SK-N-SH (cell line): ENCODE measurements at regions not wholly inside any gene's neighbourhood (a gene's known extent, or its start where the extent isn't known, plus 50 kb on each side); places are given as distances from the start of the nearest gene placed in this dataset.
A peak's percentile ranks its signal among the peaks of the same experiment; 100 is the strongest.

Experiments used
- CTCF ChIA-PET: fragments of 300-600, 350-600 bp; formaldehyde crosslinking; extraction: SDS; loops from one replicate; lab custom pipeline; 2021; lab: Yijun Ruan, JAX
- POLR2A ChIA-PET: fragments of 350-600 bp; sonication (Branson Sonifier 250); formaldehyde crosslinking; extraction: SDS; loops from one replicate; lab custom pipeline; 2020; ENCODE audit warnings: antibody characterized with exemption, inconsistent platforms; lab: Yijun Ruan, JAX
- DNase-seq: peaks from one replicate; pipeline ENCODE4 v3.0.0; 2012
- H2AFZ ChIP-seq: fragments of 200-600 bp; sonication (generic); 2 replicates; pipeline ENCODE4 v1.8.1; 2016; ENCODE audit warnings: antibody characterized with exemption, mild to moderate bottlenecking, low read depth
- H3F3A ChIP-seq: fragments of 200-600 bp; sonication (generic); replicated peaks from 2 replicates; pipeline ENCODE3; 2016; ENCODE audit warnings: antibody characterized with exemption, mild to moderate bottlenecking; ENCODE audit not compliant: insufficient read depth
- H3K27ac ChIP-seq, 2 experiments: fragments of 200-500 bp in 1 of 2; fragments of 200-600 bp in 1 of 2; sonication (Bioruptor generic) in 1 of 2; sonication (generic), shearing (Covaris generic) in 1 of 2; 2 replicates each; pipeline versions ENCODE4 v1.5.1 to v1.6.1; 2014 to 2016; ENCODE audit warnings: low read depth in 2 of 2, inconsistent platforms in 1 of 2, low read length in 1 of 2, mild to moderate bottlenecking in 1 of 2, mixed read lengths in 1 of 2
- H3K27me3 ChIP-seq: fragments of 200-600 bp; sonication (generic), shearing (Covaris generic); 2 replicates; pipeline ENCODE4 v1.6.1; 2016; ENCODE audit warnings: mixed run types; ENCODE audit not compliant: insufficient read depth
- H3K36me3 ChIP-seq, 2 experiments: fragments of 200-500 bp in 1 of 2; fragments of 200-600 bp in 1 of 2; sonication (Bioruptor generic) in 1 of 2; sonication (generic) in 1 of 2; replicated peaks in 1 of 2; 2 replicates each; pipeline versions ENCODE3 to v1.5.1; 2014 to 2016; ENCODE audit warnings: low read length in 1 of 2, mild to moderate bottlenecking in 1 of 2; ENCODE audit not compliant: insufficient read depth in 2 of 2, control insufficient read depth in 1 of 2
- H3K4me1 ChIP-seq, 2 experiments: fragments of 200-500 bp in 1 of 2; fragments of 200-600 bp in 1 of 2; sonication (Bioruptor generic) in 1 of 2; sonication (generic), shearing (Covaris generic) in 1 of 2; 2 replicates each; pipeline versions ENCODE4 v1.5.1 to v1.6.1; 2014 to 2016; ENCODE audit warnings: low read depth in 1 of 2, low read length in 1 of 2, mixed run types in 1 of 2; ENCODE audit not compliant: insufficient read depth in 2 of 2, control insufficient read depth in 1 of 2
- H3K4me2 ChIP-seq: fragments of 200-600 bp; sonication (generic), shearing (Covaris generic); 2 replicates; pipeline ENCODE4 v1.6.1; 2017; ENCODE audit warnings: mixed run types
- H3K4me3 ChIP-seq, 2 experiments: fragments of 200-500 bp in 1 of 2; fragments of 200-600 bp in 1 of 2; sonication (Bioruptor generic) in 1 of 2; sonication (generic), shearing (Covaris generic) in 1 of 2; 2 replicates each; pipeline versions ENCODE4 v1.5.1 to v1.8.1; 2014 to 2016; ENCODE audit warnings: low read depth in 2 of 2, inconsistent platforms in 1 of 2, low read length in 1 of 2, mild to moderate bottlenecking in 1 of 2, mixed read lengths in 1 of 2, moderate library complexity in 1 of 2
- H3K79me2 ChIP-seq: fragments of 200-600 bp; sonication (generic); 2 replicates; pipeline ENCODE4 v1.8.1; 2017; ENCODE audit warnings: mild to moderate bottlenecking; ENCODE audit not compliant: insufficient read depth
- H3K9ac ChIP-seq: fragments of 200-600 bp; sonication (generic); 2 replicates; pipeline ENCODE4 v1.6.1; 2017; ENCODE audit warnings: mixed run types
- H3K9me2 ChIP-seq: fragments of 200-600 bp; sonication (generic); 2 replicates; pipeline ENCODE4 v1.6.1; 2017; ENCODE audit warnings: mixed run types
- H3K9me3 ChIP-seq: fragments of 200-600 bp; sonication (generic); 2 replicates; pipeline ENCODE4 v1.6.1; 2017; ENCODE audit warnings: mixed run types, mild to moderate bottlenecking, moderate library complexity
- H4K20me1 ChIP-seq: fragments of 200-600 bp; sonication (generic); 2 replicates; pipeline ENCODE4 v1.6.1; 2017; ENCODE audit warnings: mild to moderate bottlenecking, mixed run types; ENCODE audit not compliant: insufficient read depth
- ELF1 ChIP-seq: IDR thresholded peaks from 2 replicates; pipeline ENCODE4 v1.4.0; 2012
- EZH2phosphoT487 ChIP-seq: fragments of 200-600 bp; sonication (generic); IDR thresholded peaks from 2 replicates; pipeline ENCODE4 v1.6.1; 2017; ENCODE audit warnings: low read depth, mixed run types, mild to moderate bottlenecking, antibody characterized with exemption, moderate library complexity, borderline replicate concordance
- FOXJ3 ChIP-seq: sonication (generic); formaldehyde crosslinking; IDR thresholded peaks from 2 replicates; pipeline ENCODE4 v1.5.1; 2020; ENCODE audit warnings: mild to moderate bottlenecking, missing genetic modification reagents
- FOXM1 ChIP-seq: IDR thresholded peaks from 2 replicates; pipeline ENCODE4 v1.4.0; 2012; ENCODE audit warnings: low read depth, mild to moderate bottlenecking
- GATA2 ChIP-seq: sonication (generic); formaldehyde crosslinking; IDR thresholded peaks from 2 replicates; pipeline ENCODE4 v1.5.0; 2020; ENCODE audit warnings: mild to moderate bottlenecking, missing genetic modification reagents
- IRF3 ChIP-seq: fragments of 150-350 bp; IDR thresholded peaks from 2 replicates; pipeline ENCODE4 v1.6.1; 2016; ENCODE audit warnings: mild to moderate bottlenecking, low read depth, low read length
- MAX ChIP-seq: IDR thresholded peaks from 2 replicates; pipeline ENCODE4 v1.4.0; 2012; ENCODE audit warnings: low read depth
- MXI1 ChIP-seq: IDR thresholded peaks from 2 replicates; pipeline ENCODE4 v1.6.1; 2012; ENCODE audit warnings: mild to moderate bottlenecking, low read depth, low read length, improper control_type of control experiment
- NFIC ChIP-seq: IDR thresholded peaks from 2 replicates; pipeline ENCODE4 v1.4.0; 2012; ENCODE audit warnings: borderline replicate concordance
- NRF1 ChIP-seq: IDR thresholded peaks from 2 replicates; pipeline ENCODE4 v1.6.1; 2012; ENCODE audit warnings: low read depth, mild to moderate bottlenecking, low read length
- PBX3 ChIP-seq: IDR thresholded peaks from 2 replicates; pipeline ENCODE4; 2012
- RFX5 ChIP-seq: IDR thresholded peaks from 2 replicates; pipeline ENCODE4 v1.6.1; 2012; ENCODE audit warnings: mild to moderate bottlenecking, improper control_type of control experiment, low read length
- SIN3A ChIP-seq: IDR thresholded peaks from 2 replicates; pipeline ENCODE4 v1.6.1; 2012; ENCODE audit warnings: low read depth, mild to moderate bottlenecking, low read length, moderate library complexity, borderline replicate concordance
- SMC3 ChIP-seq: IDR thresholded peaks from 2 replicates; pipeline ENCODE4 v1.6.1; 2012; ENCODE audit warnings: low read depth, low read length, improper control_type of control experiment
- TCF12 ChIP-seq: IDR thresholded peaks from 2 replicates; pipeline ENCODE4 v1.4.0; 2012
- TEAD4 ChIP-seq: IDR thresholded peaks from 2 replicates; pipeline ENCODE4 v1.4.0; 2012; ENCODE audit warnings: mild to moderate bottlenecking, borderline replicate concordance; ENCODE audit not compliant: insufficient read depth
- USF1 ChIP-seq: IDR thresholded peaks from 2 replicates; pipeline ENCODE4 v1.4.0; 2012; ENCODE audit warnings: low read depth, borderline replicate concordance
- YY1 ChIP-seq: IDR thresholded peaks from 2 replicates; pipeline ENCODE4 v1.4.0; 2012; ENCODE audit warnings: low read depth, mild to moderate bottlenecking
- ZBTB33 ChIP-seq: IDR thresholded peaks from 2 replicates; pipeline ENCODE4 v1.4.0; 2012; ENCODE audit warnings: low read depth, borderline replicate concordance
- WGBS: methylation state at CpG from one replicate; pipeline ENCODE4 v1.1.6; 2017; ENCODE audit warnings: low lambda C conversion rate; 5-methylcytosine and 5-hydroxymethylcytosine counted together

- Histone ChIP-seq H3K9me2 (no peaks in the 10 kb centered on the region), H3K79me2 (no peaks in the 10 kb centered on the region), H3K9ac (no peak overlapping the region), H3K27me3 (no peaks in the 10 kb centered on the region), H3K36me3 (no peaks in the 10 kb centered on the region), H2AFZ (no peak overlapping the region), H3K9me3 (no peaks in the 10 kb centered on the region), H3F3A (no peaks in the 10 kb centered on the region), H4K20me1 (no peaks in the 10 kb centered on the region), H3K4me1 (no peaks in the 10 kb centered on the region), H3K4me3 (no peak overlapping the region), H3K27ac (no peak overlapping the region), H3K4me2 (no peak overlapping the region)
- CTCF ChIA-PET, result no interaction called here
- no peak for DNase-seq
- TF ChIP-seq GATA2 (no peak), SIN3A (no peak), IRF3 (no peak), RFX5 (no peak), NFIC (no peak), USF1 (no peak), EZH2phosphoT487 (no peak), MXI1 (no peak), YY1 (no peak), NRF1 (no peak), FOXM1 (no peak), FOXJ3 (CRISPR knock-in tag) (no peak), PBX3 (no peak), TEAD4 (no peak), MAX (no peak)
- POLR2A ChIA-PET, result no interaction called here
- 62% methylated on average over 2 of the region's 2 CpGs for WGBS
These were observed 66.7 kb upstream of the MME start for GRCh38 chr3:155013427-155013826.

GRCh38 chr3:155012584-155012983, 67.5 kb upstream of the MME start:
- CTCF ChIA-PET, result no interaction called here
- no peaks in the 10 kb centered on the region for H3F3A ChIP-seq

More at GRCh38 chr3:155012584-155012983, 67.5 kb upstream of the MME start:
- POLR2A ChIA-PET, result no interaction called here
- no peaks in the 10 kb centered on the region for H3K9me2 ChIP-seq
- no peak overlapping the region for H3K9ac ChIP-seq
- no peak for DNase-seq
- 47% methylated on average over 4 of the region's 4 CpGs for WGBS
- no peak overlapping the region for H3K4me2 ChIP-seq
- no peak overlapping the region for H3K4me3 ChIP-seq
- no peak overlapping the region for H2AFZ ChIP-seq
- H3K79me2 ChIP-seq, result no peaks in the 10 kb centered on the region
- no peaks in the 10 kb centered on the region for H3K9me3 ChIP-seq
- H3K36me3 ChIP-seq, result no peaks in the 10 kb centered on the region
- H4K20me1 ChIP-seq, result no peaks in the 10 kb centered on the region
- H3K4me1 ChIP-seq, result no peaks in the 10 kb centered on the region
- H3K27me3 ChIP-seq, result no peaks in the 10 kb centered on the region
- TF ChIP-seq SMC3 (0 out of 2 replicates have a peak, but pooled peaks have one; percentile 21), ZBTB33 (no peak), TCF12 (no peak), MXI1 (no peak), ELF1 (no peak)
- H3K27ac ChIP-seq, result no peak overlapping the region
